K562 (cell line): ENCODE measurements at regions not wholly inside any gene's neighbourhood (a gene's known extent, or its start where the extent isn't known, plus 50 kb on each side); places are given as distances from the start of the nearest gene placed in this dataset.

Experiments used
- ATAC-seq: fragments of 200-7000 bp; cut with Tn5 transposase; 3 replicates; pipeline ENCODE4 v1.9.1; 2020; ENCODE audit warnings: moderate library complexity
- BruUV-seq: library from RNA; stranded (reverse); fragments of 400-500 nt; replicated peaks from 2 replicates; lab custom pipeline; 2021; lab: Mats Ljungman, UMichigan
- CTCF ChIA-PET: fragments of 300-600 bp; formaldehyde crosslinking; extraction: SDS; loops from one replicate; lab custom pipeline; 2021; ENCODE audit warnings: low intra/inter-chr PET ratio; lab: Yijun Ruan, JAX
- POLR2A ChIA-PET: fragments of 300-600, 350-650 bp; sonication (Branson Sonifier 250); formaldehyde crosslinking; extraction: SDS; loops from one replicate; lab custom pipeline; 2021; ENCODE audit warnings: antibody characterized with exemption, inconsistent platforms; lab: Yijun Ruan, JAX
- DNase-seq, 4 experiments: peaks; one replicate each; pipeline versions ENCODE4 v3.0.0 to v3.0.0-alpha.2; 2011 to 2018; ENCODE audit warnings: low spot score in 3 of 4, mixed read lengths in 3 of 4; ENCODE audit errors: extremely low read depth in 1 of 4
- FAIRE-seq: peaks from 2 replicates; lab custom pipeline; 2011; peaks lifted over from hg19 to GRCh38; lab: Jason Lieb, UNC
- H2AFZ ChIP-seq: 2 replicates; pipeline ENCODE4 v1.6.0; 2011; ENCODE audit warnings: low read depth, low read length, control low read depth, inconsistent platforms
- H3K27ac ChIP-seq: fragments of 200-600 bp; 3 replicates; pipeline ENCODE4 v1.8.0; 2011; ENCODE audit warnings: low read depth, mild to moderate bottlenecking, control low read depth, inconsistent platforms, low read length, moderate library complexity, mixed read lengths; ENCODE audit errors: extremely low read depth
- H3K27me3 ChIP-seq, 2 experiments: fragments of 300-600 bp in 1 of 2; 2 replicates in 1 of 2; 3 replicates in 1 of 2; pipeline versions ENCODE4 v1.6.0 to v1.8.0; 2011; ENCODE audit warnings: inconsistent platforms in 2 of 2, low read length in 2 of 2, mild to moderate bottlenecking in 1 of 2, mixed read lengths in 1 of 2, moderate library complexity in 1 of 2; ENCODE audit not compliant: control insufficient read depth in 2 of 2, insufficient read depth in 2 of 2
- H3K36me3 ChIP-seq: fragments of 300-600 bp; 3 replicates; pipeline ENCODE4 v1.8.0; 2011; ENCODE audit warnings: mild to moderate bottlenecking, low read length, inconsistent platforms; ENCODE audit not compliant: control insufficient read depth, insufficient read depth
- H3K4me1 ChIP-seq, 2 experiments: fragments of 200-600 bp in 1 of 2; replicated peaks in 1 of 2; 2 replicates in 1 of 2; 3 replicates in 1 of 2; pipeline versions ENCODE4 v1.5.1 to v1.8.0; 2011; ENCODE audit warnings: inconsistent platforms in 2 of 2, low read length in 2 of 2, mild to moderate bottlenecking in 1 of 2, mixed read lengths in 1 of 2, moderate library complexity in 1 of 2; ENCODE audit not compliant: control insufficient read depth in 2 of 2, insufficient read depth in 2 of 2
- H3K4me2 ChIP-seq: 2 replicates; pipeline ENCODE4 v1.6.1; 2011; ENCODE audit warnings: low read length, control low read depth, inconsistent platforms, mixed read lengths; ENCODE audit not compliant: insufficient read depth
- H3K4me3 ChIP-seq: fragments of 200-600 bp; sonication (generic), shearing (Covaris generic); 2 replicates; pipeline ENCODE4 v1.5.1; 2016; ENCODE audit warnings: control low read depth, inconsistent platforms
- H3K79me2 ChIP-seq: fragments of 200-600 bp; 3 replicates; pipeline ENCODE4 v1.8.0; 2011; ENCODE audit warnings: low read length, inconsistent platforms; ENCODE audit not compliant: control insufficient read depth, insufficient read depth
- H3K9ac ChIP-seq, 2 experiments: 2 replicates each; pipeline versions ENCODE4 v1.6.0 to v1.6.1; 2011; ENCODE audit warnings: low read depth in 2 of 2, low read length in 2 of 2, control low read depth in 1 of 2, inconsistent platforms in 1 of 2, mild to moderate bottlenecking in 1 of 2, mixed read lengths in 1 of 2; ENCODE audit not compliant: insufficient read depth in 1 of 2
- H3K9me1 ChIP-seq: one replicate; pipeline ENCODE4 v1.6.0; 2011; ENCODE audit warnings: inconsistent platforms, mild to moderate bottlenecking, low read length, moderate library complexity; ENCODE audit not compliant: control insufficient read depth, insufficient read depth
- H3K9me3 ChIP-seq: replicated peaks from 2 replicates; pipeline ENCODE4 v1.5.1; 2011; ENCODE audit warnings: low read depth, low read length, inconsistent platforms; ENCODE audit not compliant: control insufficient read depth, insufficient read depth
- H4K20me1 ChIP-seq: replicated peaks from 2 replicates; pipeline ENCODE4 v1.6.1; 2011; ENCODE audit warnings: low read length, inconsistent platforms, mixed read lengths; ENCODE audit not compliant: control insufficient read depth, insufficient read depth
- CBX3 ChIP-seq, 2 experiments: IDR thresholded peaks; 1 replicate in 1 of 2; 2 replicates in 1 of 2; pipeline ENCODE4 v1.6.1; 2012; ENCODE audit warnings: inconsistent platforms in 2 of 2, low read length in 2 of 2, borderline replicate concordance in 1 of 2, control low read depth in 1 of 2
- CHD1 ChIP-seq: fragments of 200-600 bp; sonication (generic); IDR thresholded peaks from one replicate; pipeline ENCODE4 v1.6.1; 2012; ENCODE audit warnings: mild to moderate bottlenecking, moderate library complexity, low read length, inconsistent platforms
- CTCFL ChIP-seq: IDR thresholded peaks from 2 replicates; pipeline ENCODE4 v1.6.1; 2011; ENCODE audit warnings: borderline replicate concordance, low read depth, mild to moderate bottlenecking, moderate library complexity, low read length; ENCODE audit not compliant: insufficient read depth, poor library complexity, severe bottlenecking
- E2F4 ChIP-seq: sonication (generic); formaldehyde crosslinking; IDR thresholded peaks from 2 replicates; pipeline ENCODE4 v1.8.0; 2022; ENCODE audit warnings: mild to moderate bottlenecking, low read depth, missing genetic modification reagents
- MAX ChIP-seq: sonication (generic); formaldehyde crosslinking; IDR thresholded peaks from 2 replicates; pipeline ENCODE4 v1.9.0; 2022; ENCODE audit warnings: mild to moderate bottlenecking, missing genetic modification reagents
- MYBL2 ChIP-seq, 2 experiments: fragments of 450-650 bp in 1 of 2; sonication (generic) in 1 of 2; formaldehyde crosslinking in 1 of 2; IDR thresholded peaks; 2 replicates each; pipeline versions ENCODE4 v1.6.1 to v1.8.1; 2017 to 2022; ENCODE audit warnings: borderline replicate concordance in 1 of 2, inconsistent platforms in 1 of 2, low read depth in 1 of 2, mild to moderate bottlenecking in 1 of 2, missing genetic modification reagents in 1 of 2, moderate library complexity in 1 of 2
- PRPF4 ChIP-seq: fragments of 200-400 bp; formaldehyde crosslinking; IDR thresholded peaks from one replicate; pipeline ENCODE4 v1.6.1; 2017; ENCODE audit warnings: low read length, low read depth, mild to moderate bottlenecking; ENCODE audit not compliant: insufficient read depth, poor library complexity, severe bottlenecking
- SIN3A ChIP-seq, 2 experiments: fragments of 150-350 bp in 1 of 2; IDR thresholded peaks; 2 replicates each; pipeline ENCODE4 v1.6.1; 2011 to 2016; ENCODE audit warnings: borderline replicate concordance in 2 of 2, low read depth in 2 of 2, low read length in 2 of 2, mild to moderate bottlenecking in 2 of 2, moderate library complexity in 2 of 2; ENCODE audit not compliant: control insufficient read depth in 1 of 2
- SMAD2 ChIP-seq: fragments of 150-350 bp; IDR thresholded peaks from 2 replicates; pipeline ENCODE4 v1.6.1; 2014; ENCODE audit warnings: low read depth, mild to moderate bottlenecking, low read length
- STAT5A ChIP-seq: IDR thresholded peaks from 2 replicates; pipeline ENCODE4 v1.6.1; 2012; ENCODE audit warnings: low read length, inconsistent platforms, borderline replicate concordance
- USF2 ChIP-seq: sonication (generic); formaldehyde crosslinking; IDR thresholded peaks from 2 replicates; pipeline ENCODE4 v1.5.0; 2020; ENCODE audit warnings: missing genetic modification reagents
- ZFP36 ChIP-seq: fragments of 150-350 bp; IDR thresholded peaks from 2 replicates; pipeline ENCODE4 v1.6.1; 2018; ENCODE audit warnings: low read length, low read depth; ENCODE audit not compliant: partially characterized antibody
- ZNF146 ChIP-seq: IDR thresholded peaks from one replicate; pipeline ENCODE4 v1.6.1; 2018; ENCODE audit warnings: missing compliant biosample characterization; ENCODE audit not compliant: unreplicated experiment
- ZNF263 ChIP-seq: sonication (generic); formaldehyde crosslinking; IDR thresholded peaks from 2 replicates; pipeline ENCODE4 v1.8.0; 2022; ENCODE audit warnings: mild to moderate bottlenecking, missing genetic modification reagents, borderline replicate concordance
- ZNF408 ChIP-seq: fragments of 250-450 bp; sonication (Bioruptor Pico); IDR thresholded peaks from 2 replicates; pipeline ENCODE4 v1.4.0; 2020; ENCODE audit warnings: low read depth, mild to moderate bottlenecking, moderate library complexity
- ZNF780A ChIP-seq: fragments of 250-450 bp; sonication (Bioruptor Pico); IDR thresholded peaks from 2 replicates; pipeline ENCODE4 v1.5.0; 2021; ENCODE audit warnings: mild to moderate bottlenecking
- WGBS: fragments of 100-300 bp; shearing (Covaris generic); methylation state at CpG from one replicate; pipeline ENCODE4 v1.1.6; 2016; ENCODE audit warnings: low coverage, mixed read lengths; ENCODE audit not compliant: insufficient coverage; ENCODE audit errors: missing lambda C conversion rate; 5-methylcytosine and 5-hydroxymethylcytosine counted together
- in situ Hi-C: fragments of 300-500 bp; cut with MboI; formaldehyde crosslinking; loops from 4 replicates; pipeline ENCODE4 v1.15.0; 2018; ENCODE audit warnings: inconsistent platforms, mixed read lengths
- intact Hi-C: fragments of 100-400 bp; cut with micrococcal nuclease; formaldehyde crosslinking; loops from 2 replicates; pipeline ENCODE4 v1.14.2; 2022

- no peak for FAIRE-seq
- in situ Hi-C loops (no loop called here), intact Hi-C loops (no loop called here)
- no peak overlapping the region for H3K27ac ChIP-seq
- no peaks in the 10 kb centered on the region for H3K27me3 ChIP-seq
- 0% methylated on average over 1 of the region's 1 CpG for WGBS
- no peaks in the 10 kb centered on the region for H3K9me3 ChIP-seq
- H3K79me2 ChIP-seq = no peaks in the 10 kb centered on the region
- H2AFZ ChIP-seq = no peak overlapping the region
- CTCF ChIA-PET = no interaction called here
- H3K9ac ChIP-seq = no peak overlapping the region
- TF ChIP-seq CBX3 (IDR thresholded peaks at IDR 0.05; ENCODE audit: borderline replicate concordance in 1 of 2, low read length in 2 of 2) (no peak), SIN3A (IDR thresholded peaks at IDR 0.05; ENCODE audit: borderline replicate concordance in 2 of 2, control insufficient read depth in 1 of 2, low read depth in 2 of 2, low read length in 2 of 2) (no peak), MAX (no peak), STAT5A (no peak), ZNF146 (CRISPR knock-in tag) (no peak), ZFP36 (no peak), ZNF780A (no peak), ZNF263 (no peak), CHD1 (no peak), SMAD2 (no peak), USF2 (CRISPR knock-in tag) (no peak), PRPF4 (no peak), E2F4 (CRISPR knock-in tag) (no peak), CTCFL (no peak), MYBL2 (IDR thresholded peaks at IDR 0.05; ENCODE audit: low read depth) (no peak), MYBL2 (CRISPR knock-in tag; IDR thresholded peaks at IDR 0.05; ENCODE audit: borderline replicate concordance) (no peak), ZNF408 (no peak)
- TF ChIP-seq, all 486 proteins: peak for 0
- H3K36me3 ChIP-seq = no peaks in the 10 kb centered on the region
- DNase-seq (no peak), ATAC-seq (no peak)
- H3K4me1 ChIP-seq = no peaks in the 10 kb centered on the region
- H3K4me2 ChIP-seq = no peak overlapping the region
- no TSS peak for BruUV-seq
- H4K20me1 ChIP-seq = no peaks in the 10 kb centered on the region
- no peaks in the 10 kb centered on the region for H3K9me1 ChIP-seq
- POLR2A ChIA-PET = no interaction called here
- no peak overlapping the region for H3K4me3 ChIP-seq
Observed at GRCh38 chr5:93226202-93226735, 354.8 kb downstream of the NR2F1-AS1 start.
